WERI-Rb-1 (cell line): ENCODE measurements at regions not wholly inside any gene's neighbourhood (a gene's known extent, or its start where the extent isn't known, plus 50 kb on each side); places are given as distances from the start of the nearest gene placed in this dataset.
A peak's percentile ranks its signal among the peaks of the same experiment; 100 is the strongest.

ENCODE experiments used
- DNase-seq: peaks from one replicate; pipeline ENCODE4 v3.0.0-alpha.2; 2020
- H3K27ac ChIP-seq: fragments of 250-450 bp; sonication (Bioruptor Pico); 2 replicates; pipeline ENCODE4 v1.5.1; 2020; ENCODE audit warnings: mild to moderate bottlenecking, moderate library complexity
- H3K27me3 ChIP-seq: fragments of 250-450 bp; sonication (Bioruptor Pico); 2 replicates; pipeline ENCODE4 v1.5.1; 2021; ENCODE audit warnings: mild to moderate bottlenecking, low read depth, moderate library complexity; ENCODE audit not compliant: insufficient read depth, severe bottlenecking
- H3K36me3 ChIP-seq: fragments of 250-450 bp; sonication (Bioruptor Pico); 2 replicates; pipeline ENCODE4 v1.5.1; 2020; ENCODE audit warnings: mild to moderate bottlenecking, moderate library complexity
- H3K4me3 ChIP-seq: 2 replicates; pipeline ENCODE4 v1.5.1; 2011; ENCODE audit warnings: low read depth, mild to moderate bottlenecking, control low read depth, low read length
- H3K9me3 ChIP-seq: fragments of 250-450 bp; sonication (Bioruptor Pico); 2 replicates; pipeline ENCODE4 v1.5.1; 2021; ENCODE audit warnings: mild to moderate bottlenecking, moderate library complexity; ENCODE audit not compliant: severe bottlenecking
- TF ChIP-seq, protein P1 (sequence below): IDR thresholded peaks from 2 replicates; pipeline ENCODE4 v1.5.1; 2011; ENCODE audit warnings: low read depth, mild to moderate bottlenecking, control low read depth, inconsistent platforms, low read length

DNA sequence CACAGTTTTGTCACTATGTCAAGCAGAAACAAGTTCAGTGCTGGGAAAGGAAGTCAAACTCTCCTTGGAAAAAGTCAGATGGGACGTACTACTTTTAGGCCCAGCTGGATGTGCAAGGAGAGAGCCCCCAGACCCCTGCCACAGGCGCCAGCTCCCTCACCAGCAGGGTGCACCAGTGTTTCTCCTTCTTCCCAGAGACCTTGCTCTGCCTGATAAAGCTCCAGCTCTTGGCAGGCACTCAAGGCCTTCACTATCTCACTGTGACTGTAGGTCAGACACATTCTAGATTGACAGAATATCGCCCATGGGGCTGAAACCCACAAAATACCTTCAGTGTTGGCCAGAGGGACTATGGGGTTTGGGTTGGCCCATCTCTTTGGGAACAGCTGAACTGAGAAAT, 54.8 kb upstream of the CHRNB4 start:
- DNase-seq: no peak
- no peaks in the 10 kb centered on the region for H3K36me3 ChIP-seq
- TF ChIP-seq, protein P1, sequence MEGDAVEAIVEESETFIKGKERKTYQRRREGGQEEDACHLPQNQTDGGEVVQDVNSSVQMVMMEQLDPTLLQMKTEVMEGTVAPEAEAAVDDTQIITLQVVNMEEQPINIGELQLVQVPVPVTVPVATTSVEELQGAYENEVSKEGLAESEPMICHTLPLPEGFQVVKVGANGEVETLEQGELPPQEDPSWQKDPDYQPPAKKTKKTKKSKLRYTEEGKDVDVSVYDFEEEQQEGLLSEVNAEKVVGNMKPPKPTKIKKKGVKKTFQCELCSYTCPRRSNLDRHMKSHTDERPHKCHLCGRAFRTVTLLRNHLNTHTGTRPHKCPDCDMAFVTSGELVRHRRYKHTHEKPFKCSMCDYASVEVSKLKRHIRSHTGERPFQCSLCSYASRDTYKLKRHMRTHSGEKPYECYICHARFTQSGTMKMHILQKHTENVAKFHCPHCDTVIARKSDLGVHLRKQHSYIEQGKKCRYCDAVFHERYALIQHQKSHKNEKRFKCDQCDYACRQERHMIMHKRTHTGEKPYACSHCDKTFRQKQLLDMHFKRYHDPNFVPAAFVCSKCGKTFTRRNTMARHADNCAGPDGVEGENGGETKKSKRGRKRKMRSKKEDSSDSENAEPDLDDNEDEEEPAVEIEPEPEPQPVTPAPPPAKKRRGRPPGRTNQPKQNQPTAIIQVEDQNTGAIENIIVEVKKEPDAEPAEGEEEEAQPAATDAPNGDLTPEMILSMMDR: 0 out of 2 replicates have a peak, but pooled peaks have one; percentile 11
- H3K27me3 ChIP-seq: no peaks in the 10 kb centered on the region
- peaks cover 3% of the 10 kb centered on the region for H3K9me3 ChIP-seq
- H3K4me3 ChIP-seq: no peak overlapping the region
- H3K27ac ChIP-seq: no peak overlapping the region

GRCh38 chr15:78695046-78695671, 54.1 kb upstream of the CHRNB4 start:
- DNase-seq: no peak
- no peaks in the 10 kb centered on the region for H3K9me3 ChIP-seq
- H3K4me3 ChIP-seq: no peak overlapping the region
- H3K27ac ChIP-seq: no peak overlapping the region
- H3K36me3 ChIP-seq: no peaks in the 10 kb centered on the region
- TF ChIP-seq, protein P1: no peak
- H3K27me3 ChIP-seq: no peaks in the 10 kb centered on the region

- Histone ChIP-seq H3K36me3 (no peaks in the 10 kb centered on the region), H3K4me3 (no peak overlapping the region), H3K27ac (no peak overlapping the region), H3K9me3 (no peaks in the 10 kb centered on the region), H3K27me3 (no peaks in the 10 kb centered on the region)
- TF ChIP-seq, protein P1: no peak
- no peak for DNase-seq
Observed at GRCh38 chr15:78691851-78692421, 50.9 kb upstream of the CHRNB4 start.

GRCh38 chr15:78691167-78691850, 50.3 kb upstream of the CHRNB4 start:
- Histone ChIP-seq H3K36me3 (no peaks in the 10 kb centered on the region), H3K27ac (no peak overlapping the region), H3K27me3 (no peaks in the 10 kb centered on the region), H3K9me3 (no peaks in the 10 kb centered on the region), H3K4me3 (no peak overlapping the region)
- no peak for DNase-seq
- TF ChIP-seq, protein P1: no peak
